M059J (cell line): ENCODE measurements at regions not wholly inside any gene's neighbourhood (a gene's known extent, or its start where the extent isn't known, plus 50 kb on each side); places are given as distances from the start of the nearest gene placed in this dataset.

Experiments
- DNase-seq: peaks from one replicate; pipeline ENCODE4 v3.0.0-alpha.2; 2012; ENCODE audit warnings: low read depth

- peak; percentile 2 for DNase-seq
Observed at GRCh38 chr14:104462651-104463630, 116.6 kb upstream of the C14orf180 start.

- no peak for DNase-seq
Observed at GRCh38 chr14:104464907-104465306, 114.7 kb upstream of the C14orf180 start.

- DNase-seq, result no peak
Observed at GRCh38 chr14:104465482-104466390, 113.8 kb upstream of the C14orf180 start.

DNA sequence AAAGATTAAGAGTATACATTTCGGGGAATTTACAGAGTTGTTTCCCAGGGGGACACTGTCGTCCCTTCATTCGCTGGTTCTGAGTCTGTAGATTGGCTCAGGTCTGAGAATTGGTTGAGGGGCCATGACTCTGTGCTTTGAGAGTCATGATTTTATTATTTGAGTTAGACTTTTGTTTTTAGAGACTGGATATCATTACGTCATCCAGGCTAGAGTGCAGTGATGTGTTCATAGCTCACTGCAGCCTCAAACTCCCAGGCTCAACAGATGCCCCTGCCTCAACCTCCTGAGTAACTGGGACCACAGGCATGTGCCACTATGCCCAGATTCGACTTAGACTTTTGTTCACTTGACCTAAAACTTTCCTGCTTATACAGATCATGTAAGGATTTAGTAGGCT lies 112.3 kb upstream of the C14orf180 start:
- DNase-seq, result no peak

DNA sequence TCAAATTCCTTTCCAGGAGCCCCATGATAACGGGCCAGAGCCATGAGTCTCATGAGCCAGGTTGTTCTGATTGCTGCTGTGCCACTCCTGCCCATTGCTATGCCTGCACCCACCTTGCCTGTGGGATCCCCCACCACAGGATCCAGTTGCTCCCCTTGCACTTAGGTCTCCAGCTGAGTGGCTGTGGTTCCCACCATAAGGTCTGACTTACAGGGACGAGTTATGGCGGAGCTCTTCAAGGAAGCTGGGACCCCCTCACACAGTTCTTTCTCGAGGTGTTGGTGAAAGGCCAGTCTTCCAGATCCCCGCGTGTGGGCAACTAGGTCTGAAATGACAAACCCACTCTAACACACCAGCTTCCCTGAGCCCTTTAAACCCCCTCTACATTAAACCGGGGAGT lies 111.9 kb upstream of the C14orf180 start:
- no peak for DNase-seq

- DNase-seq, result no peak
Observed at GRCh38 chr14:104469591-104469990, 110.0 kb upstream of the C14orf180 start.

DNA sequence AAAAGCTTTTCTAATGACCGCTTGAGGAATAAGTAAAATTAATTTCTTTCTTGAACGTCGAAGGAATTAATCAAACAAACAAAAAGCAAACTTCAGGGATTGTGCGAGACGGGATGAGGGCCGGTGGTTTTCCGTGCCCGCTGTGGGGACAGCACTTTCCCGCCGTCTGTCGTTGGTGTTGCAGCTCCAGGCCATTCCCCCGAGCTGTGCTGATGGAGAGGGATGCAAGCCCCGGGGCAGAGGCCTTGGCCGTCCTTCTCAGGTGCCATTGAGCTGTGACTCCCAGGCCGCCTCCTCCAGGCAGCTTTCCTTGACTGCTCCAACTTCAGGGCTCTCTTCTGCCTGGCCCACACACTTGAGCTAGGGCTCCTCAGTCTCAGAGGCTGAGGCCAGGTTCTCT lies 109.0 kb upstream of the C14orf180 start:
- no peak for DNase-seq

DNA sequence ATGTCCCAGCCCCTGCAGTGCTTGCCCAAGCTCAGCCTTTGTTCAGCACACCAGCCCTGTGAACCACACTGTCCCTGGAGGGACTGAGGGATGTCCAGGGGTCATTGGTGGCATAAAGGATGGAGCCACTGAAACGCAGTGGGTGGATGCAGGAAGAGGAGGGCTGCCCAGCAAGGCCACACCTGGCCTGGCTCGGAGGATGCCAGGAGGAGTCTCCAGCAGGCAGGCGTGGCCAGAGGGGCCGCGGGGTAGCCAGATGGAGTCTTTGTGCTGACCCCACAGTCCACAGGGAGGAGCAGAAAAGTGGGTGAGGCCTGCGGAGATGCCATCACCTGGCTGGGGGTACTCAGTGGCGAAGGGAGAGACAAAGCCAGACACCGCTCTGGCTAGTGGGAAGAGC lies 108.5 kb upstream of the C14orf180 start:
- DNase-seq, result no peak

DNA sequence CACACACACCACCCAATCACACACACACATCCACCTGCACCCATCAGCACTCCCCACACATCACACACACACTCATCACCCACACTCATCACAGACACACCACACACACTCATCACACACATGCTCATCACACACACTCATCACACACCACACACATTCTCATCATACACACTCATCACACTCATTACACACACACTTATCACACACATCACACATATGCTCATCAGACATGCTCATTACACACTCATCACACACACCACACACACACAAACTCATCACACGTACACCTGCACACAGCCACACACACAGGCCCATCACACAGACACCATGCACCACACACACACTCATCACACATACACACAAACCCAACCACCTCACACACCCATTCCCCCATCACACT lies 107.5 kb upstream of the C14orf180 start:
- no peak for DNase-seq

DNA sequence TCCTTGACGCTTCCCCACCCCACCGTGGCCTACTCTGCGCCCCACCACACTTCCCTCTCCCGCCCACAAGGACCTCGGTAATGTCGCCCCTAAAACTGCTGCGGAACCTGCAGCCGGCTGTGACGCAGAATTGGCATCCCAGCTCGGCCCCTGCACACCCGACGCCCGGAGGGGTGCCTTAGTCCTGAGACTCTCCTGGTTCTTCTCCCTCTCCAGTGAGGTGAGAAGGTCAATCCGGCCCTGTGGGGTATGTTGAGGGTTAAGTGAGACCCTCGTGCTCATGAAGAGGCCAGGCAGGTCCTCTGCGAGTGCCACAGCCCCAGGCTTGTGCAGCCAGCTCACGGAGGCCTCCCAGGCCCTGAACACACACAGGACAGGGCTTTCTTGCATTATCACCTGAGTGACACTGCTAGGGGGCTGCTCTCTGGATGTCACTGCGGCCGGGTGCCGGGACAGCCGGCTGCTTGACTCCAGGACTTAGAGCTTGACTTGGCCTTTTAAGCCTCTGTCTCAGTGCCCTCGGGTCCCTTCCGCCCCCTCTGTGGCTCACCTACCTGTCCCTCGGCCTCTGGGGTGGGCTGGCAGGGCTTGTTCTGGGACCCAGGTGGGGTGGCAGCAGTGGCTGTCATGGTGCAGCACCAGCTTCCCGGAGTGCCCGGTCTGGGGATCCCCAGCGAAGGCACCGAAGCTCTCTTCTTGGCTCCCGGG lies 106.9 kb upstream of the C14orf180 start:
- DNase-seq, result no peak

DNA sequence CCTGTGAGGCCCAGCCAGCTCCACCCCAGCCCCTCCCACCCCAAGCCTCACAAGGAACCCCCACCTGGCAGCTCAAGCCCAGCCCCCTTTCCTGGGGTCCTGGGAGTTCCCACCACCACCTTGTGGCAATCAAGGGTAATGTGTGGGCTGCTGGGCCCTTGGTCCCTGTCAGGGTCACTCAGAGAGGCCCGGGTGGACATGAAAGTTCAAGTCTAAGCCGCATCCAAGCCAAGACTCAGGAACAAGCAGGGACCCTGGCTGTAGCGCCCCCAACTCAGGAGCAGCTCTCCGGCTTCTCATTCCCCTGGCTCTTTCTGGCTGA lies 106.4 kb upstream of the C14orf180 start:
- DNase-seq, result no peak

DNA sequence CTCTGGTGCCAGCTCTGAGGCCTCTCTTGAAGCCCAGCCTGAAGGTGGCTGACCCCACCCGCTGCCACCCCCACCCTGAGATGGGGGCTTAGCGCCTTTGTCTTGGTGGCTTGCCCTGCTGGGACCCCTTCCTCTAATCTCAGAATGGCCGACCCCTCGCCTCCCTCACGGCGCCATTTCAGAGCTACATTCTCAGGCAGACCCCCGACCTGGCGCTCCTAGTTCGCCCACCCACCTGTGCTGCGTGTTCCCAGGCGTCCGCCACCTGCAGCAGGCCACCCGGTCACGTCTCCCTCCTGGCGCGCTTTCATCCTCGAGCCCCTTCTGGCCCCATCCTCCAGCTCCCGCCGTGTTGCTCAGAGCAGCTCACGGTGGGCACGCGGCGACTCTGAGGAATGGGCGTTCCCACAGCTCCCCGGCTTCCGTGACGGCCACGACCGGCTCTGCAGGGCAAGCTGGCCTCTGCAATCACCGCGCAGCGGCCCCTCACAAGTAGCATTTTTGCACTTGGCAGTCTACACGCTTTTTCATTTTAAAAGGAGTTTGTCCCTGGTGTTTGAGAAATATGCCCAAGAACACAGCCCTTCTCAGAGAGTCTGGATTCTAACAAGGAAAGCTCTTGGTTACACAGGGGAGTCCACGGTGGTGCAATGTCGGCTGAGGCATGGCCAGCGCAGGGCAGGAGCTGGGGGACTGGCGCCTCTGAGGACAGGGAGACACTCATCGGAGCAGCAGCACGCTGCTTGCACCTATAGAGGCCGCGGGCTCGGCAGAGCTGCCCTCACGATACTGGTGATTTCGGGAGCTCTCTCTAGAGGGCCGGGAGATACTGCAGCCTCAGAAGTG lies 105.7 kb upstream of the C14orf180 start:
- no peak for DNase-seq

DNA sequence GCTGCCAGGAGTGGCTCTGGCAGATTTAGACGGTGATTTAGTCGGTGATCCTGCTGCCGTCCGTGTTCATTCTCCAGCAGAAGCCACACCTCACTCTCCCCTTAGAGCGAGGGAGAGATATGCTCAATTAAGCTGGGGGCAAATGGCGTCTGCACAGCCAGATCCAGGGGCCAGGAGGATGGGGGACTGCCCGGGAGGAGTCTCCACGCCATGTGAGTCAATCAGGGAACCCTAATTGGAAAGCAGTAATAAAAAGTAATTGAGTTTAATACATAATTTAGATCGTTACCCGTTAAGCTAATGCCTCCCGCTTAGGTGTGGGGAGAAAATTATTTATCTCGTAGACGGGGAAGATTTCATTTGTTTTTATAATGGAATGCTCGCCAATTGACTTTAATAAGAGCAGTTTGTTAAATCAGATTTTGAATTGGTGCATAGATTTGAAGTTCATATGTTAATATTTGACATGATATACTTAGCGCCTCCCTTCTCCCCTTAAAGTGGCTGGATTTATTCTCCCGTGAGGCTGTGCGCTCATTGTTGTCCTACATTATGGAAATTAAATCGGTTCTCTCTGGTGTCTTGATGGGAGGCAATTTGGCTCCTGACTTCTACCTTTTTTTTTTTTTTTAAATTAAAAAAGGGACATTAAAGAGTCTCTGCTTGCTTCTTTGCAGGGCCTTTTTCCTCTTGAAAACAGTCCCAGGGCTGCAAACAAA lies 104.9 kb upstream of the C14orf180 start:
- no peak for DNase-seq

- no peak for DNase-seq
Observed at GRCh38 chr14:104475256-104475655, 104.3 kb upstream of the C14orf180 start.

DNA sequence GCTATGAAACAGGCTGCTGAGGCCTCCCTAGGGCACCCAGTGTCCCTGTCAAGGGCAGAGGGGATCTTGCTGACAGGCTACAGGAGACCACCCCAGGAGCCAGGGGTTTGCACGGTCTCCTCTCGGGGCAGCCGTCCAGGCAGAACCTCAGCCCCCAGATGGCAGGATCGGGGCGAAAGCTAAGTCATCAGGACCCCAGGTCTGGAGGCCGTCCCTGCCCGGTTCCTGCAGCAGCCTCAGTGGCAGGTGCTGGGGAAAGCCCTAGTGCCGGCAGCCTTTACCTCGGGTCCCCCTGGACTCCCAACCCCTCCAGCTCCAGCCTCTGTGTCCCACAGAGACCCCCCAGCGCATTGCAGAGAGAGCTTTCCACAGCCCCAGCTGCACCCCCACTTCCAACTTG lies 103.8 kb upstream of the C14orf180 start:
- no peak for DNase-seq

- DNase-seq, result no peak
Observed at GRCh38 chr14:104476437-104476836, 103.1 kb upstream of the C14orf180 start.

DNA sequence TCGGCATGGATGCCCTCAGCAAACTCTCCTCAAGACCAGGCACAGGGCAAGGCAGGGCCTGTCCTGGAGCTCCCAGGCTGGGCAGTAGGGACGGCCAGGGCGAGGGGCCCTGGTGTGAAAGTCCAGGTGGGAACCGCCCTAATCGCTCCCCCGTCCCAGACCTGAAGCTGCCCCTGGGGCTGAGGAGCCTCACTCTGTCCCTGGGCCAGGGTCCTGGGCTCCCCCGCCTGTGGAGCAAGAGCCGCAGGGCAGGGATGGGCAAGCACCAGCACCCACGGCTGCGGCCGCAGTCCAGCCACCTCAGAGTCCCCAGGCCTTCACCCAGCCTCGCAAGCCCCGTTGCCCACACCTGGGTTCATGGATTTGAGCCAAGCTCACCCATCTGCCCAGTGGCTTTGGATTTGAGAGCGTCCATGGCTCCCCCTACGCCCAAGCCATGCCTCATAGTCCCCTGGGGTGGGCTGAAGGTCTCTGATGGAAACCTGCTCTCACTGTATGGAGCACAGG lies 102.4 kb upstream of the C14orf180 start:
- no peak for DNase-seq

GRCh38 chr14:104477666-104478380 lies 101.7 kb upstream of the C14orf180 start:
- DNase-seq, result no peak

- no peak for DNase-seq
Observed at GRCh38 chr14:104478656-104479055, 100.9 kb upstream of the C14orf180 start.

GRCh38 chr14:104479901-104480300 lies 99.7 kb upstream of the C14orf180 start:
- no peak for DNase-seq
